ENCODE measurements at regions not wholly inside any gene's neighbourhood (a gene's known extent, or its start where the extent isn't known, plus 50 kb on each side); places are given as distances from the start of the nearest gene placed in this dataset.

DNA sequence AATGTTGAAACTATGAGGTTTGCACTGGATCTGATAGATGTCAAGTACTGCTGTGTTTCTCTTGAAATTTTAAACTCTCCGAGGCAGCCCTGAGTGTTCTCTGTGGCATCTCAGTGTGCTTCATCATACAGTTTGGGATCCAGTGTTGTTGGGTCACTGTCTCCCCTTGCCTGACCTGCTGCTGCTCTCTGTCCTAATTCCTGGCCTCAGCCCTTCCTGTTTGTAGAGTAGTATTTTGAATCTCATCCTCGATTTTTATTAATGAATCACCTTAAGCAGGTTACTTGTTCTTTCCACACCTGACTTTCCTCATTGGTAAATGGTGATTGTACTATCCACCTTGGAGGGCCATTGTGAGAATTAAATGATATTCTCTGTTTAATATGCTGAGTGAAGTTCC lies 70.7 kb upstream of the PAX6 start:
- no peak overlapping the region for H3K4me3 ChIP-seq
- DNase-seq: no peak
- peaks cover 0 to 45% (median 0%) of the 10 kb centered on the region in 4 donors for H3K27me3 ChIP-seq
- intact Hi-C loops (cut with DNase I): no loop called here
- TF ChIP-seq, protein P1, sequence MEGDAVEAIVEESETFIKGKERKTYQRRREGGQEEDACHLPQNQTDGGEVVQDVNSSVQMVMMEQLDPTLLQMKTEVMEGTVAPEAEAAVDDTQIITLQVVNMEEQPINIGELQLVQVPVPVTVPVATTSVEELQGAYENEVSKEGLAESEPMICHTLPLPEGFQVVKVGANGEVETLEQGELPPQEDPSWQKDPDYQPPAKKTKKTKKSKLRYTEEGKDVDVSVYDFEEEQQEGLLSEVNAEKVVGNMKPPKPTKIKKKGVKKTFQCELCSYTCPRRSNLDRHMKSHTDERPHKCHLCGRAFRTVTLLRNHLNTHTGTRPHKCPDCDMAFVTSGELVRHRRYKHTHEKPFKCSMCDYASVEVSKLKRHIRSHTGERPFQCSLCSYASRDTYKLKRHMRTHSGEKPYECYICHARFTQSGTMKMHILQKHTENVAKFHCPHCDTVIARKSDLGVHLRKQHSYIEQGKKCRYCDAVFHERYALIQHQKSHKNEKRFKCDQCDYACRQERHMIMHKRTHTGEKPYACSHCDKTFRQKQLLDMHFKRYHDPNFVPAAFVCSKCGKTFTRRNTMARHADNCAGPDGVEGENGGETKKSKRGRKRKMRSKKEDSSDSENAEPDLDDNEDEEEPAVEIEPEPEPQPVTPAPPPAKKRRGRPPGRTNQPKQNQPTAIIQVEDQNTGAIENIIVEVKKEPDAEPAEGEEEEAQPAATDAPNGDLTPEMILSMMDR (IDR thresholded peaks at IDR 0.05): no peak
- TF ChIP-seq POLR2A (IDR thresholded peaks at IDR 0.05): no peak
- no peaks in the 10 kb centered on the region for H3K9me3 ChIP-seq
- H3K36me3 ChIP-seq: no peaks in the 10 kb centered on the region
- H3K27ac ChIP-seq: no peak overlapping the region
- 49 to 56% methylated on average over 2 of the region's 2 CpGs for WGBS, 2 donors
- H3K4me1 ChIP-seq: no peaks in the 10 kb centered on the region

DNA sequence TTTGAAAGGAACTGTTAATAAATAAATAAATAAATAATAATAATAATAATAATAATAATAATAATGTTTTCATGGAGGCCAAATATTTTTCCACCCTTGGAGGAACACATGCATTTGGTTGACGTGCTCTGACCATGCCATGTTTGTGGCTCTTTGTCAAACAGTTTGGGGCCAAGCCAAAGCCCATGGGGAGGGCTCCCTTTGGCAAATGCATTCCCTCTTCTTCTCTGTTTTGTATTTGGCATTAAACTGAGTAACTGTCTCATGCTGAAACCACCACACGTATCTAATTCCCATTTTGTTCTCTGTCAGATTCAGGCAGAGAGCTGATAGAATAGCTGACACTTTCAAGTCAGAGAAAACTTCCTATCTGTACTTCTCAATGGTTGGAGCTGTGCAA lies 68.6 kb upstream of the PAX6 start:
- no peak overlapping the region for H3K27ac ChIP-seq
- no peak for DNase-seq
- H3K36me3 ChIP-seq: no peaks in the 10 kb centered on the region
- H3K9me3 ChIP-seq: no peaks in the 10 kb centered on the region
- H3K27me3 ChIP-seq: peaks cover 0 to 57% (median 0%) of the 10 kb centered on the region in 4 donors
- no peak overlapping the region for H3K4me3 ChIP-seq
- TF ChIP-seq, protein P1 (IDR thresholded peaks at IDR 0.05): no peak
- no peak for TF ChIP-seq POLR2A (IDR thresholded peaks at IDR 0.05)
- WGBS, 2 donors: 47 to 65% methylated on average over 2 of the region's 2 CpGs
- no peaks in the 10 kb centered on the region for H3K4me1 ChIP-seq
- intact Hi-C loops (cut with DNase I): no loop called here

DNA sequence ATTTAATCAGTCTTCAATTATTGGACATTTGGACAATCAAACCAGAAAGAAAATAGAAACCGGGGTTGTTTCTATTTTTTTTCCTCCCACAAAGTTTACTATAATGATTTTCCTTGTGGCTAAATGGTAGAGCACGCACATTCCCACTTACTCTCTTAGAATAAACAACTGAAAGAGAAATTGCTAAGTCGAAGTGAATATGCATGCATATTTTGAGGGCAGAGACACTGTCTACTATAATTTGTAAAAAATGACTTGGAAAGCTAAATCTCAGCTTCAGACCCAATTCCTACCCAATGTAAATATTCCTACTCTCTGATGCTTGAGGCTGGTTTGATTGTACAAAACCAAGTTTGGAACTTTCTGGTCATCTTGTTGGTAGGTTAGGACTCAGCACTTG lies 66.7 kb upstream of the PAX6 start:
- 65 to 66% methylated on average over 3 of the region's 3 CpGs for WGBS, 2 donors
- Histone ChIP-seq H3K36me3 (no peaks in the 10 kb centered on the region), H3K9me3 (no peaks in the 10 kb centered on the region), H3K27ac (no peak overlapping the region), H3K27me3 (peaks cover 0 to 65% (median 0%) of the 10 kb centered on the region in 4 donors), H3K4me1 (no peaks in the 10 kb centered on the region), H3K4me3 (no peak overlapping the region)
- intact Hi-C loops (cut with DNase I): no loop called here
- TF ChIP-seq, protein P1 (IDR thresholded peaks at IDR 0.05): no peak
- TF ChIP-seq POLR2A (IDR thresholded peaks at IDR 0.05): no peak
- DNase-seq: no peak

DNA sequence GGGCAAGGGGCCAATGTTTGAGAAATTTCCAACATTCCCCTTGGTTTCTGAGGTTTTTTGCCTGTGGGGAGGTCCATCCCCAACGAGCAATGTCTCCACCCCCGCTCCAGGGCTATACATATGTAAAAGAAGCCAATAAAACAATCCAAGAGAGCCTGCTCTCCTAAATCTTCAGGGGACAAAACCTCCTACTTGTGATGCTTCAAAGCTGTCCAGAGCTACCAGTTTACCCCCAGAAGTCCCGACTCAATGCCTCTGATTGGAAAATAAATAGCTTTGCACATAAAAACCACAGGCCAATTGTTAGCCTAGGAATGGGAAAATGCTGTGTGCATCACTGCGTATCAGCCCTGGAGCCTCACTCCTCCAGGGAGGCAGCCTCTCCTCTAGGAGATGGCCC lies 66.0 kb upstream of the PAX6 start:
- no peaks in the 10 kb centered on the region for H3K36me3 ChIP-seq
- no peak for DNase-seq
- H3K27me3 ChIP-seq: peaks cover 0 to 64% (median 0%) of the 10 kb centered on the region in 4 donors
- H3K27ac ChIP-seq: no peak overlapping the region
- no peak overlapping the region for H3K4me3 ChIP-seq
- TF ChIP-seq POLR2A (IDR thresholded peaks at IDR 0.05): no peak
- TF ChIP-seq, protein P1 (IDR thresholded peaks at IDR 0.05): no peak
- H3K4me1 ChIP-seq: no peaks in the 10 kb centered on the region
- 36 to 56% methylated on average over 3 of the region's 4 CpGs for WGBS, 2 donors
- intact Hi-C loops (cut with DNase I): no loop called here
- no peaks in the 10 kb centered on the region for H3K9me3 ChIP-seq

DNA sequence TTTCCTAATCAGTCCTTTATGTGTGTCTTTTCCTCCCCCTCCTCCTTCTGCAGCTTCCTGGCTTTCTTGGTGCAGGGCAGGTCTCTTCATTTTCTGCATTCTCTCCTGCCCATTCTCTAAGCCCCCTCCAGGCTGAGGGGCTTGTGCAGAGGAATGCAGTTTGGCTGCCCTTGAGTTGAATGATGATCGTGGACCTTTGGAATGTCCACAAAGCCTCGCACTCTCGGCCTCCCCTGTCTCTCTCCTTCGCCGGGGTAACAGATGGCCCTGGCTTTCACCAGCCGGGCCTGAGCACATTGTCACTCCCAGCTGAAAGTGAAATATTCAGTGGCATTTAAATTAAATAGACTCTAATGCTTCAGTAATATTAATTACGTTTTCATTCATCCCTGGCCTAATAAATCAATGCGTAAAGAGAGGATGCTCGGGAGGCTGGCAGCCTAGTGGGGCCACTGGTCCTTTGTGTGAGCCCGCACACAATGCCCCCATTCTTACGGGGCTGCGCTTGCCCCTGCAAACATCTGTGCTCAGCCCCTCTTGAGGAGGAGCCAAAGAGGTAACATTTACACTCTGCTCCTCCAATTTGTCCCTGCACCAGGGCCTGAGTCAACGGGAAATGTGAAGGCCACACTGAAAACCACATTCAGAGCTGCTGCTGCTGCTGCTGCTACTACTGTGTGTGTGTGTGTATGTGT lies 64.9 kb upstream of the PAX6 start:
- no peak for DNase-seq
- intact Hi-C loops (cut with DNase I): no loop called here
- Histone ChIP-seq H3K9me3 (no peaks in the 10 kb centered on the region), H3K36me3 (no peaks in the 10 kb centered on the region), H3K27ac (no peak overlapping the region), H3K27me3 (peaks cover 0 to 68% (median 0%) of the 10 kb centered on the region in 4 donors), H3K4me1 (peaks cover 0 to 3% (median 0%) of the 10 kb centered on the region in 3 donors), H3K4me3 (no peak overlapping the region)
- TF ChIP-seq, protein P1 (IDR thresholded peaks at IDR 0.05): no peak
- TF ChIP-seq POLR2A (IDR thresholded peaks at IDR 0.05): no peak
- 35 to 59% methylated on average over 13 of the region's 13 CpGs for WGBS, 2 donors
